SJCRH30 (cell line): ENCODE measurements at regions not wholly inside any gene's neighbourhood (a gene's known extent, or its start where the extent isn't known, plus 50 kb on each side); places are given as distances from the start of the nearest gene placed in this dataset.

Experiments
- DNase-seq, 2 experiments: peaks; one replicate each; pipeline ENCODE4 v3.0.0-alpha.2; 2015 to 2020
- H3K27ac ChIP-seq: fragments of 250-450 bp; sonication (Bioruptor Pico); 2 replicates; pipeline ENCODE4 v1.5.1; 2020; ENCODE audit warnings: mild to moderate bottlenecking, moderate library complexity
- H3K27me3 ChIP-seq: fragments of 250-450 bp; sonication (Bioruptor Pico); 2 replicates; pipeline ENCODE4 v1.5.1; 2020; ENCODE audit warnings: mild to moderate bottlenecking, moderate library complexity
- H3K36me3 ChIP-seq: fragments of 250-450 bp; sonication (Bioruptor Pico); 2 replicates; pipeline ENCODE4 v1.5.1; 2020; ENCODE audit warnings: mild to moderate bottlenecking, moderate library complexity
- H3K4me1 ChIP-seq: fragments of 250-450 bp; sonication (Bioruptor Pico); 2 replicates; pipeline ENCODE4 v1.5.1; 2020; ENCODE audit warnings: mild to moderate bottlenecking, moderate library complexity
- H3K4me3 ChIP-seq: fragments of 250-450 bp; sonication (Bioruptor Pico); 2 replicates; pipeline ENCODE4 v1.5.1; 2020; ENCODE audit warnings: mild to moderate bottlenecking, moderate library complexity
- H3K9me3 ChIP-seq: fragments of 250-450 bp; sonication (Bioruptor Pico); replicated peaks from 2 replicates; pipeline ENCODE4 v1.5.1; 2020; ENCODE audit warnings: mild to moderate bottlenecking, moderate library complexity

- no peak for DNase-seq
- Histone ChIP-seq H3K36me3 (no peaks in the 10 kb centered on the region; the same call in 1 of the 2 replicates), H3K9me3 (peaks cover 13% of the 10 kb centered on the region; the same call in 1 of the 2 replicates), H3K4me1 (peaks cover 33% of the 10 kb centered on the region; the same call in 1 of the 2 replicates), H3K4me3 (peak overlapping the region; percentile 21), H3K27me3 (no peaks in the 10 kb centered on the region), H3K27ac (peak overlapping the region; percentile 99)
These were observed 63.8 kb upstream of the USP29 start for GRCh38 chr19:57055956-57056355.

- peak overlapping the region; percentile 99 for H3K27ac ChIP-seq
- peak; percentile 100 for DNase-seq
- no peaks in the 10 kb centered on the region for H3K27me3 ChIP-seq
- H3K36me3 ChIP-seq, result no peaks in the 10 kb centered on the region
- H3K4me3 ChIP-seq, result peak overlapping the region; percentile 54
- H3K9me3 ChIP-seq, result peaks cover 10% of the 10 kb centered on the region; the same call in 1 of the 2 replicates
- peaks cover 33% of the 10 kb centered on the region; the same call in 1 of the 2 replicates for H3K4me1 ChIP-seq
These were observed 62.6 kb upstream of the USP29 start for GRCh38 chr19:57057036-57057686.

DNA sequence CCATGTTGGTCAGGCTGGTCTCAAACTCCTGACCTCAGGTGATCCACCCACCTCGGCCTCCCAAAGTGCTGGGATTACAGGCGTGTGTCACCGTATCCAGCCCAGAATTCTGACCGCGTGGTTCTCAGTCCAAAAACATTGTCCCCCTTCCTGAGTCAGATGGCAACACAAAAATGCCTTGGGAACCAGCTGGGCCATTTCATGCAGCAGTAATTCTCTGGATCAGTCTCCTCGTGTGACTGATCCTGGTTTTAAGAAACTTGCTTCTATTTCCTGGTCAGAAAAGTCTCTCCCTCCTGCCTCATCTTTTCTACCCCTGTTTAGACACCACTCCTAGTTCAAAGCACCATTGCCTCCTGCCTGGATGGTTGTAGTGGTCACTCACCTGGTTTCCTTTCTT lies 60.9 kb upstream of the USP29 start:
- Histone ChIP-seq H3K27me3 (no peaks in the 10 kb centered on the region), H3K9me3 (peaks cover 10% of the 10 kb centered on the region; the same call in 1 of the 2 replicates), H3K4me1 (peaks cover 33% of the 10 kb centered on the region; the same call in 1 of the 2 replicates), H3K36me3 (no peaks in the 10 kb centered on the region), H3K27ac (peak overlapping the region; percentile 99), H3K4me3 (peak overlapping the region; percentile 54)
- peak; percentile 54 to 73 for DNase-seq

GRCh38 chr19:57063070-57063469 lies 56.7 kb upstream of the USP29 start:
- Histone ChIP-seq H3K9me3 (no peaks in the 10 kb centered on the region; the same call in 1 of the 2 replicates), H3K27me3 (no peaks in the 10 kb centered on the region), H3K27ac (no peak overlapping the region), H3K4me3 (no peak overlapping the region), H3K4me1 (peaks cover 18% of the 10 kb centered on the region), H3K36me3 (no peaks in the 10 kb centered on the region)
- DNase-seq, result no peak

GRCh38 chr19:57067440-57067839 lies 52.3 kb upstream of the USP29 start:
- Histone ChIP-seq H3K36me3 (no peaks in the 10 kb centered on the region), H3K4me3 (no peak overlapping the region), H3K27me3 (no peaks in the 10 kb centered on the region), H3K4me1 (peaks cover 19% of the 10 kb centered on the region), H3K9me3 (no peaks in the 10 kb centered on the region; the same call in 1 of the 2 replicates), H3K27ac (peak overlapping the region; percentile 74)
- no peak for DNase-seq

DNA sequence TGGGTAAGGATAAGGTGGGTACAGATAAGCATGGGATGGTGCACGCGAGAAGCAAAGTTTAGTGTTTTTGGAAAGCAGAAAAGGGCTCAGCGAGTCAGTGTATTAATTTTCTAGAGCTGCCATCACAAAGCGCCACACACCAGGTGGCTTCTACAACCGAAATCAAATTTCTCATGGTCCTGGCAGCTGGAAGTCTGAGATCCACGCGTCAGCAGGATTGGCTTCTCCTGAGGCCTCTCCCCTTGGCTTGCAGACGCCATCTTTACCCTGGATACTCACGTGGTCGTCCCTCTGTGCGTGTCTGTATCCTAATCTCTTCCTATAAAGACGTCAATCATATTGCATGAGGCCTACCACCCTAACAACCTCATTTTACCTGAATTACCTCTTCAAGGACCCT lies 51.5 kb upstream of the USP29 start:
- peak overlapping the region; percentile 21 for H3K4me3 ChIP-seq
- no peaks in the 10 kb centered on the region for H3K27me3 ChIP-seq
- H3K36me3 ChIP-seq, result no peaks in the 10 kb centered on the region
- H3K27ac ChIP-seq, result peak overlapping the region; percentile 74
- peak; percentile 67 to 78 for DNase-seq
- H3K9me3 ChIP-seq, result no peaks in the 10 kb centered on the region; the same call in 1 of the 2 replicates
- peaks cover 19% of the 10 kb centered on the region for H3K4me1 ChIP-seq

- no peaks in the 10 kb centered on the region for H3K27me3 ChIP-seq
- DNase-seq, result peak; percentile 76 to 87
- peak overlapping the region; percentile 74 for H3K27ac ChIP-seq
- no peaks in the 10 kb centered on the region for H3K36me3 ChIP-seq
- peaks cover 19% of the 10 kb centered on the region for H3K4me1 ChIP-seq
- peak overlapping the region; percentile 21 for H3K4me3 ChIP-seq
- H3K9me3 ChIP-seq, result no peaks in the 10 kb centered on the region; the same call in 1 of the 2 replicates
These were observed 50.7 kb upstream of the USP29 start for GRCh38 chr19:57068921-57069697.
